Vagina (tissue), 2 donors: ENCODE measurements at regions not wholly inside any gene's neighbourhood (a gene's known extent, or its start where the extent isn't known, plus 50 kb on each side); places are given as distances from the start of the nearest gene placed in this dataset.

ENCODE experiments used
- CTCF ChIP-seq, 3 experiments: fragments of 450-650 bp in 2 of 3; fragments of 200-600 bp in 1 of 3; sonication (generic) in 1 of 3; IDR thresholded peaks; one replicate each; pipeline ENCODE4 v1.5.1; 2017 to 2019; ENCODE audit warnings: antibody characterized with exemption in 3 of 3, mild to moderate bottlenecking in 2 of 3, moderate library complexity in 2 of 3
- POLR2A ChIP-seq, 2 donors: fragments of 450-650 bp; IDR thresholded peaks; one replicate each; pipeline ENCODE4 v1.6.1; 2017; ENCODE audit warnings: antibody characterized with exemption in 2 of 2, mild to moderate bottlenecking in 2 of 2, moderate library complexity in 2 of 2

GRCh38 chr4:19372390-19372789, 879.3 kb upstream of the SLIT2 start:
- TF ChIP-seq POLR2A (IDR thresholded peaks at IDR 0.05) (no peak), CTCF (IDR thresholded peaks at IDR 0.05) (no peak)
